IPS-20b (cell line): ENCODE measurements at regions not wholly inside any gene's neighbourhood (a gene's known extent, or its start where the extent isn't known, plus 50 kb on each side); places are given as distances from the start of the nearest gene placed in this dataset.

ENCODE experiments used
- H3K27ac ChIP-seq: one replicate; pipeline ENCODE4 v1.5.1; 2013; ENCODE audit warnings: low read length
- H3K27me3 ChIP-seq: 2 replicates; pipeline ENCODE4 v1.6.1; 2013; ENCODE audit warnings: mild to moderate bottlenecking, low read length, inconsistent platforms; ENCODE audit not compliant: insufficient read depth
- H3K36me3 ChIP-seq: 2 replicates; pipeline ENCODE4 v1.6.1; 2013; ENCODE audit warnings: low read depth, mild to moderate bottlenecking, inconsistent platforms, low read length, moderate library complexity; ENCODE audit not compliant: insufficient read depth
- H3K4me1 ChIP-seq: 2 replicates; pipeline ENCODE4 v1.6.1; 2013; ENCODE audit warnings: mild to moderate bottlenecking, control low read depth, inconsistent platforms, low read length, moderate library complexity; ENCODE audit not compliant: insufficient read depth
- H3K4me3 ChIP-seq: 2 replicates; pipeline ENCODE4 v1.5.1; 2013; ENCODE audit warnings: mild to moderate bottlenecking, low read length, inconsistent platforms
- H3K9ac ChIP-seq: 2 replicates; pipeline ENCODE4 v1.6.1; 2013; ENCODE audit warnings: low read depth, mild to moderate bottlenecking, inconsistent platforms, low read length, moderate library complexity
- H3K9me3 ChIP-seq: 2 replicates; pipeline ENCODE4 v1.6.1; 2013; ENCODE audit warnings: mild to moderate bottlenecking, low read depth, low read length, inconsistent platforms; ENCODE audit not compliant: insufficient read depth

- Histone ChIP-seq H3K36me3 (no peaks in the 10 kb centered on the region), H3K27me3 (peaks cover 7% of the 10 kb centered on the region; the same call in 1 of the 2 replicates), H3K4me3 (no peak overlapping the region), H3K4me1 (no peaks in the 10 kb centered on the region), H3K27ac (no peak overlapping the region), H3K9ac (no peak overlapping the region), H3K9me3 (no peaks in the 10 kb centered on the region)
These were observed 60.1 kb upstream of the SKOR2 start for GRCh38 chr18:47311585-47311984.
